Parathyroid adenoma (tissue), 2 donors: ENCODE measurements at regions not wholly inside any gene's neighbourhood (a gene's known extent, or its start where the extent isn't known, plus 50 kb on each side); places are given as distances from the start of the nearest gene placed in this dataset.

Experiments used
- H2AFZ ChIP-seq: fragments of 300-600 bp; sonication (generic); one replicate; pipeline ENCODE4 v1.7.0; 2017; ENCODE audit warnings: antibody characterized with exemption, mild to moderate bottlenecking
- H3K27ac ChIP-seq: fragments of 300-600 bp; sonication (generic); one replicate; pipeline ENCODE4 v1.7.0; 2017
- H3K27me3 ChIP-seq: fragments of 300-600 bp; sonication (generic); one replicate; pipeline ENCODE4 v1.7.0; 2017; ENCODE audit warnings: low read length; ENCODE audit not compliant: control insufficient read depth, insufficient read depth
- H3K36me3 ChIP-seq: fragments of 300-600 bp; sonication (generic); one replicate; pipeline ENCODE4 v1.7.0; 2017; ENCODE audit warnings: low read length; ENCODE audit not compliant: control insufficient read depth, insufficient read depth
- H3K4me1 ChIP-seq: fragments of 300-600 bp; sonication (generic); one replicate; pipeline ENCODE4 v1.7.0; 2017; ENCODE audit warnings: control low read depth
- H3K4me2 ChIP-seq: fragments of 300-600 bp; sonication (generic); one replicate; pipeline ENCODE4 v1.7.0; 2017; ENCODE audit warnings: low read length
- H3K4me3 ChIP-seq: fragments of 300-600 bp; sonication (generic); one replicate; pipeline ENCODE4 v1.7.0; 2017; ENCODE audit warnings: low read depth, low read length
- H3K79me2 ChIP-seq: fragments of 300-600 bp; sonication (generic); one replicate; pipeline ENCODE4 v1.7.0; 2017; ENCODE audit warnings: control low read depth
- H3K9ac ChIP-seq: fragments of 300-600 bp; sonication (generic); one replicate; pipeline ENCODE4 v1.7.0; 2017; ENCODE audit warnings: mild to moderate bottlenecking
- H3K9me3 ChIP-seq: fragments of 300-600 bp; sonication (generic); one replicate; pipeline ENCODE4 v1.7.0; 2017; ENCODE audit warnings: low read length; ENCODE audit not compliant: control insufficient read depth
- TF ChIP-seq, protein P1 (sequence below): fragments of 300-600 bp; sonication (generic); IDR thresholded peaks from one replicate; pipeline ENCODE4 v1.7.0; 2017; ENCODE audit warnings: antibody characterized with exemption, mild to moderate bottlenecking
- donor health status: primary hyperparathyroidism.

DNA sequence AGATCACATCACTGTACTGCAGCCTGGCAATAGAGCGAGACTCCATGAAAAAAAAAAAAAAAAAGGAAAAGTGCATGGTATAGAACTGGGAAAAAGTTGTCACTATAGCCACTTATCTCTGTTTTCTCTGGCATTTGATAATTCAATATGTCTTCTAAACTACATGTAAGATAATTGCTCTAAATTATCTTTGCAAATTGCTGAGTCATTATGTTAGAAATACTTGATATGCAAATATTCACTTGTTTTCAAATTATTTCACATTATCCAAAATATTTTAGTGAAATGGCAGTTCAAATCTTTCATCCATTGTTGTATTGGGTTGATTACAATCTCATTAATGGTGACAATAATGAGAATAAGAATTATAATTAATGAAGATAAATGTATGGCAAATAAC, 1455.1 kb downstream of the KCNT2 start:
- Histone ChIP-seq H2AFZ (no peak overlapping the region), H3K79me2 (no peaks in the 10 kb centered on the region), H3K27ac (no peak overlapping the region), H3K9ac (no peak overlapping the region), H3K4me3 (no peak overlapping the region), H3K4me2 (no peak overlapping the region), H3K27me3 (no peaks in the 10 kb centered on the region), H3K4me1 (no peaks in the 10 kb centered on the region), H3K9me3 (no peaks in the 10 kb centered on the region), H3K36me3 (no peaks in the 10 kb centered on the region)
- TF ChIP-seq, protein P1, sequence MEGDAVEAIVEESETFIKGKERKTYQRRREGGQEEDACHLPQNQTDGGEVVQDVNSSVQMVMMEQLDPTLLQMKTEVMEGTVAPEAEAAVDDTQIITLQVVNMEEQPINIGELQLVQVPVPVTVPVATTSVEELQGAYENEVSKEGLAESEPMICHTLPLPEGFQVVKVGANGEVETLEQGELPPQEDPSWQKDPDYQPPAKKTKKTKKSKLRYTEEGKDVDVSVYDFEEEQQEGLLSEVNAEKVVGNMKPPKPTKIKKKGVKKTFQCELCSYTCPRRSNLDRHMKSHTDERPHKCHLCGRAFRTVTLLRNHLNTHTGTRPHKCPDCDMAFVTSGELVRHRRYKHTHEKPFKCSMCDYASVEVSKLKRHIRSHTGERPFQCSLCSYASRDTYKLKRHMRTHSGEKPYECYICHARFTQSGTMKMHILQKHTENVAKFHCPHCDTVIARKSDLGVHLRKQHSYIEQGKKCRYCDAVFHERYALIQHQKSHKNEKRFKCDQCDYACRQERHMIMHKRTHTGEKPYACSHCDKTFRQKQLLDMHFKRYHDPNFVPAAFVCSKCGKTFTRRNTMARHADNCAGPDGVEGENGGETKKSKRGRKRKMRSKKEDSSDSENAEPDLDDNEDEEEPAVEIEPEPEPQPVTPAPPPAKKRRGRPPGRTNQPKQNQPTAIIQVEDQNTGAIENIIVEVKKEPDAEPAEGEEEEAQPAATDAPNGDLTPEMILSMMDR = no peak

DNA sequence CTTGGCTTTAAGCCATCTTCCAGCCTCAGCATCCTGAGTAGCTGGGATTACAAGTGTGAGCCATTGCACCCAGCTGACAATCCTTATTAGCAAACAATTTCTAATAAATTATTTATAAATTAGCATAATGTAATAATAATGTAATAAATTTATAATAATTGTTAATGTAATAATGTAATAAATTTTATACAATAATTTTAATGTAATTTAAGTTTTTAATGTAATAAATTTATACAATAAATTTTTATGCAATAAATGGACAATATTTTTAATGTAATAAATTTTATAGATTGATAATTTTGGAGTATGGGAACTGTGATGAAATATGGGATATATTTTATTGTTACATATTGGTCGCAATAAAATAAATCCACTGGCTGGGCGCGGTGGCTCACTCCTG, 1457.5 kb downstream of the KCNT2 start:
- Histone ChIP-seq H3K4me3 (no peak overlapping the region), H3K9me3 (no peaks in the 10 kb centered on the region), H3K4me1 (no peaks in the 10 kb centered on the region), H3K4me2 (no peak overlapping the region), H3K79me2 (no peaks in the 10 kb centered on the region), H3K36me3 (no peaks in the 10 kb centered on the region), H3K27me3 (no peaks in the 10 kb centered on the region), H3K9ac (no peak overlapping the region), H2AFZ (no peak overlapping the region), H3K27ac (no peak overlapping the region)
- TF ChIP-seq, protein P1 = no peak

DNA sequence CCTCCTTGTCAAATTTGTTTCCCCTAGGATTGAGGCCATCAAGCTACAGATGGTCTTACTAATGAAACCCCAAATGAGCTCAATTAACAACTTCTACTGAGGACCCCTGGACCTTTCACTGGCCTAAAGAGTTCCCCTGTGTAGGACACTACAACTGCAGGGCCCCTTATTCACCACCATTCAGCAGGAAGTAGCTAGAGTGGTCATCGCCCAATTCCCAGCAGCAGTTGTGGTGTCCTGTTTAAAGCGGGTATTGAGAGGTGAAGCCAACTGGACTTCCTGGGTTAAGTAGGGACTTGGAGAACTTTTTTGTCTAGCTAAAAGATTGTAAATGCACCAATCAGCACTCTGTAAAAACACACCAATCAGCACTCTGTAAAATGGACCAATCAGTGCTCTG, 1466.9 kb downstream of the KCNT2 start:
- Histone ChIP-seq H3K27me3 (no peaks in the 10 kb centered on the region), H3K4me1 (no peaks in the 10 kb centered on the region), H3K9ac (no peak overlapping the region), H3K36me3 (no peaks in the 10 kb centered on the region), H2AFZ (no peak overlapping the region), H3K4me3 (no peak overlapping the region), H3K27ac (no peak overlapping the region), H3K9me3 (no peaks in the 10 kb centered on the region), H3K79me2 (no peaks in the 10 kb centered on the region), H3K4me2 (no peak overlapping the region)
- TF ChIP-seq, protein P1 = no peak

DNA sequence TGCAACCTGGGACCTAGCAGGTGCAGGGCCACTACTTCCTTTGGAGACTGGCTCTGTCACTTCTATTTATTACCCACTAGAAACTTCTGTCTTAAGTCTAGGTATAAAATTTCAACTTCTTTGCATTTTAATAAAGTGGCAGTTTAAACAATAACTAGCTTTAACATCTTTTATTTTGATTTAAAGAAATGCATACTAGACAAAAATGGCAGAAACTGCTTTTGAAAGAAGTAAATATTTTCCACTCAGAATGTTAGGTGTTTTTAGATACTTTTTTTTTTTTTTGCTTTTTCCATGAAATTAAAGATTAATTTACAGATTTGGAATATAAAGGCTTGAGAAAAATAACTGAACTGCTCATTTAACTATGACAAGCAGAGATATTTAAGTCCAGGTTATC, 1477.6 kb downstream of the KCNT2 start:
- no peaks in the 10 kb centered on the region for H3K79me2 ChIP-seq
- H3K27me3 ChIP-seq = no peaks in the 10 kb centered on the region
- H3K9me3 ChIP-seq = no peaks in the 10 kb centered on the region
- TF ChIP-seq, protein P1 = no peak
- no peak overlapping the region for H3K4me2 ChIP-seq
- H2AFZ ChIP-seq = no peak overlapping the region
- H3K4me1 ChIP-seq = no peaks in the 10 kb centered on the region
- no peak overlapping the region for H3K27ac ChIP-seq
- H3K9ac ChIP-seq = no peak overlapping the region
- no peaks in the 10 kb centered on the region for H3K36me3 ChIP-seq
- H3K4me3 ChIP-seq = no peak overlapping the region

DNA sequence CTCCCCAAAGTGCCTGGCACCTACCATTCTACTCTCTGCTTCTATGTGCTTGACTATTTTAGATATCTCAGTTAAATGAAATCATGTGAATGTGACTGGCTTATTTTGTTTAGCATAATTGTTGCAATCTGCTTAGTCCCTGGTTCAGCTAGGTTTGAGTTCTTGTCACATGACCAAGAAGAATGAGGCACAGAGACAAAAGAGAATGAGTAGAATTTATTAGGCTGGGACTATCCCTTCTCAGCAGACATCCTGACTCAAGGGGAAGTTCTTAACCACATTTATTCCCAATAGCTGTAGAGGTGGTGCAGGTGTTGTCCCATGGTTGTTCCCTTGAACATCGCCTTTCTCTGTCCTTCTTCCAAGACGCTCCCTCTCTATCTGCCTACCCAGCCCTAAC, 1485.7 kb downstream of the KCNT2 start:
- Histone ChIP-seq H3K9ac (no peak overlapping the region), H3K27me3 (no peaks in the 10 kb centered on the region), H3K9me3 (no peaks in the 10 kb centered on the region), H3K27ac (no peak overlapping the region), H3K36me3 (no peaks in the 10 kb centered on the region), H2AFZ (no peak overlapping the region), H3K79me2 (no peaks in the 10 kb centered on the region), H3K4me3 (no peak overlapping the region), H3K4me1 (no peaks in the 10 kb centered on the region), H3K4me2 (no peak overlapping the region)
- TF ChIP-seq, protein P1 = no peak
